ENCODE measurements at regions not wholly inside any gene's neighbourhood (a gene's known extent, or its start where the extent isn't known, plus 50 kb on each side); places are given as distances from the start of the nearest gene placed in this dataset.

DNA sequence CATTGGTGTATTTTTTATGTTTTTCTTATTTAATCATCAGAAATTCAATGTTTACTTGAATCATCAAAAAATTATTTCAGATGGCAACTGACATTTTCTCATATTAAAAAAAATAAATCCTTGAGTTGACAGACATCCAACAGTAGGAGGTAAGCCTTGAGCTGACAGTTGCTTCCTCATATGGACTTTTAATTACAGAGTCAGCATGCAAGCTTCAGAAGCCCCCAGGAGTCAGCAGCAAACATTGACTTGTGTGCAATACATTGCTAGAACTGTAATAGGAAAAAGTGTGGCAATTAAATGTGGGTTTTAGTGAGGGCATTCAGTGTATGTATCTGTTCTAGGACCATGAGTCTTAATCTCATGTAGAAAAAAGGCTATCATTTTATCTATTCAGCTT is 62.4 kb upstream of the TAS2R16 start:
- TF ChIP-seq EZH2phosphoT487 (IDR thresholded peaks at IDR 0.05) = no peak
- TF ChIP-seq, protein P1, sequence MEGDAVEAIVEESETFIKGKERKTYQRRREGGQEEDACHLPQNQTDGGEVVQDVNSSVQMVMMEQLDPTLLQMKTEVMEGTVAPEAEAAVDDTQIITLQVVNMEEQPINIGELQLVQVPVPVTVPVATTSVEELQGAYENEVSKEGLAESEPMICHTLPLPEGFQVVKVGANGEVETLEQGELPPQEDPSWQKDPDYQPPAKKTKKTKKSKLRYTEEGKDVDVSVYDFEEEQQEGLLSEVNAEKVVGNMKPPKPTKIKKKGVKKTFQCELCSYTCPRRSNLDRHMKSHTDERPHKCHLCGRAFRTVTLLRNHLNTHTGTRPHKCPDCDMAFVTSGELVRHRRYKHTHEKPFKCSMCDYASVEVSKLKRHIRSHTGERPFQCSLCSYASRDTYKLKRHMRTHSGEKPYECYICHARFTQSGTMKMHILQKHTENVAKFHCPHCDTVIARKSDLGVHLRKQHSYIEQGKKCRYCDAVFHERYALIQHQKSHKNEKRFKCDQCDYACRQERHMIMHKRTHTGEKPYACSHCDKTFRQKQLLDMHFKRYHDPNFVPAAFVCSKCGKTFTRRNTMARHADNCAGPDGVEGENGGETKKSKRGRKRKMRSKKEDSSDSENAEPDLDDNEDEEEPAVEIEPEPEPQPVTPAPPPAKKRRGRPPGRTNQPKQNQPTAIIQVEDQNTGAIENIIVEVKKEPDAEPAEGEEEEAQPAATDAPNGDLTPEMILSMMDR (IDR thresholded peaks at IDR 0.05) = no peak

Data from neural progenitor cell (in vitro differentiated cells).